Body of pancreas (tissue), 4 donors: ENCODE measurements at regions not wholly inside any gene's neighbourhood (a gene's known extent, or its start where the extent isn't known, plus 50 kb on each side); places are given as distances from the start of the nearest gene placed in this dataset.
"Not testable (repeated sequence)": the region's sequence is repeated elsewhere in the genome, so short reads cannot be mapped to it uniquely, and the experiment has no call there.

Experiments used
- ATAC-seq: fragments of 150-250 bp; one replicate; pipeline ENCODE4 v1.9.1; 2016
- DNase-seq, 4 donors: peaks; one replicate each; pipeline ENCODE4 v3.0.0-alpha.2; 2019
- H3K27ac ChIP-seq, 4 donors: fragments of 200-600 bp; sonication (generic); 1 replicate in 3 of 4; 2 replicates in 1 of 4; pipeline versions ENCODE4 v1.5.1 to v1.6.1; 2016 to 2019; ENCODE audit warnings: mild to moderate bottlenecking in 1 of 4, mixed read lengths in 1 of 4, moderate library complexity in 1 of 4
- H3K27me3 ChIP-seq, 2 donors: fragments of 200-600 bp; sonication (generic); one replicate each; pipeline ENCODE4 v1.6.0; 2016; ENCODE audit warnings: mild to moderate bottlenecking in 1 of 2
- H3K36me3 ChIP-seq, 2 donors: fragments of 200-600 bp; sonication (generic); replicated peaks in 1 of 2; 2 replicates each; pipeline ENCODE4 v1.5.1; 2016; ENCODE audit warnings: low read depth in 2 of 2; ENCODE audit not compliant: insufficient read depth in 1 of 2
- H3K4me1 ChIP-seq: fragments of 200-600 bp; sonication (generic); one replicate; pipeline ENCODE4 v1.6.0; 2016
- H3K4me3 ChIP-seq, 2 donors: fragments of 200-600 bp; sonication (generic); 1 replicate in 1 of 2; 2 replicates in 1 of 2; pipeline ENCODE4 v1.5.1; 2016 to 2019
- H3K9me3 ChIP-seq, 3 donors: fragments of 200-600 bp; sonication (generic); 1 replicate in 2 of 3; 2 replicates in 1 of 3; pipeline ENCODE4 v1.5.1; 2016
- POLR2A ChIP-seq, 3 donors: fragments of 450-650 bp; IDR thresholded peaks; one replicate each; pipeline ENCODE4 v1.6.1; 2016; ENCODE audit warnings: antibody characterized with exemption in 3 of 3, mild to moderate bottlenecking in 2 of 3
- WGBS, 2 donors: methylation state at CpG; one replicate each; pipeline ENCODE4 v1.1.5; 2017; 5-methylcytosine and 5-hydroxymethylcytosine counted together
- intact Hi-C: fragments of 100-400 bp; cut with DNase I; formaldehyde crosslinking; loops from one replicate; pipeline ENCODE4 v1.15.1; 2023
- TF ChIP-seq, protein P1 (sequence below), 7 experiments: fragments of 450-650 bp in 4 of 7; fragments of 200-600 bp in 3 of 7; sonication (generic) in 3 of 7; IDR thresholded peaks; one replicate each; pipeline ENCODE4 v1.5.1; 2016 to 2019; ENCODE audit warnings: antibody characterized with exemption in 7 of 7

DNA sequence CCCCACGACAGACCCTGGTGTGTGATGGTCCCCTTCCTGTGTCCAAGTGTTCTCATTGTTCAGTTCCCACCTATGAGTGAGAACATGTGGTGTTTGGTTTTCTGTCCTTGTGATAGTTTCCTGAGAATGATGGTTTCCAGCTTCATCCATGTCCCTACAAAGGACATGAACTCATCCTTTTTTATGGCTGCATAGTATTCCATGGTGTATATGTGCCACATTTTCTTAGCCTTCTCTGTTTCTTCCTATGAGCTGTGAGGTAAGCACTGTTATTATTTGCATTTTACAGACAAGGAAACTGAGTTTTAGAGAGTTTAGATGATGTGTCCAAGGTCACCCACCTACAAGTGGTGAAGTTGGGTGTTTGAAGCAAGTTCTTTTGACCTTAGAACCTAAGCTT is 51.1 kb upstream of the BNC1 start:
- H3K36me3 ChIP-seq, ATAC-seq, intact Hi-C loops, H3K4me3 ChIP-seq, H3K27ac ChIP-seq, H3K4me1 ChIP-seq, DNase-seq, H3K27me3 ChIP-seq, H3K9me3 ChIP-seq: not testable (repeated sequence)
- 38 to 100% methylated on average over 1 of the region's 1 CpG for WGBS, 2 donors

DNA sequence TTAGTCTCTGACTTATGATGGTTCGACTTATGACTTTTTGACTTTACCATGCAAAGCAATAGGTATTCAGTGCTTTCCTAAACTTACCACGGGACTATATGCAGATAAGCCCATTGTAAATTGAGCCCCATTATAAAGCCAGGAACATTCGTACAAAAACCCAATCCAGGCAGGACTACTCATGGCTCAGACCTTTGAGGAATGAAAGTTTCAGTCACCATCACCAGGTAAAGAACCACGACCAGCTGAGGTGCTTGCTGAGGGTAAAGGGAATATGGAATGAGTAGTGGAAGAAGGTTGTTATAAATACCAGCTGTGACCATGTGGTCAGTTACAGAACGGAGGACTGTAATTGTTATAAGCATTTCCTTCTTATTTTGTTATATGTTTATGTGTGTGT is 54.9 kb upstream of the BNC1 start:
- intact Hi-C loops: no loop called here
- DNase-seq (no peak), ATAC-seq (no peak)
- H3K27ac ChIP-seq: no peak overlapping the region
- H3K9me3 ChIP-seq: no peaks in the 10 kb centered on the region
- no peaks in the 10 kb centered on the region for H3K27me3 ChIP-seq
- no peaks in the 10 kb centered on the region for H3K4me1 ChIP-seq
- no peaks in the 10 kb centered on the region for H3K36me3 ChIP-seq
- WGBS, 2 donors: 58 to 67% methylated on average over 5 of the region's 5 CpGs
- TF ChIP-seq, protein P1, sequence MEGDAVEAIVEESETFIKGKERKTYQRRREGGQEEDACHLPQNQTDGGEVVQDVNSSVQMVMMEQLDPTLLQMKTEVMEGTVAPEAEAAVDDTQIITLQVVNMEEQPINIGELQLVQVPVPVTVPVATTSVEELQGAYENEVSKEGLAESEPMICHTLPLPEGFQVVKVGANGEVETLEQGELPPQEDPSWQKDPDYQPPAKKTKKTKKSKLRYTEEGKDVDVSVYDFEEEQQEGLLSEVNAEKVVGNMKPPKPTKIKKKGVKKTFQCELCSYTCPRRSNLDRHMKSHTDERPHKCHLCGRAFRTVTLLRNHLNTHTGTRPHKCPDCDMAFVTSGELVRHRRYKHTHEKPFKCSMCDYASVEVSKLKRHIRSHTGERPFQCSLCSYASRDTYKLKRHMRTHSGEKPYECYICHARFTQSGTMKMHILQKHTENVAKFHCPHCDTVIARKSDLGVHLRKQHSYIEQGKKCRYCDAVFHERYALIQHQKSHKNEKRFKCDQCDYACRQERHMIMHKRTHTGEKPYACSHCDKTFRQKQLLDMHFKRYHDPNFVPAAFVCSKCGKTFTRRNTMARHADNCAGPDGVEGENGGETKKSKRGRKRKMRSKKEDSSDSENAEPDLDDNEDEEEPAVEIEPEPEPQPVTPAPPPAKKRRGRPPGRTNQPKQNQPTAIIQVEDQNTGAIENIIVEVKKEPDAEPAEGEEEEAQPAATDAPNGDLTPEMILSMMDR (IDR thresholded peaks at IDR 0.05): no peak
- no peak for TF ChIP-seq POLR2A (IDR thresholded peaks at IDR 0.05)
- H3K4me3 ChIP-seq: no peak overlapping the region

DNA sequence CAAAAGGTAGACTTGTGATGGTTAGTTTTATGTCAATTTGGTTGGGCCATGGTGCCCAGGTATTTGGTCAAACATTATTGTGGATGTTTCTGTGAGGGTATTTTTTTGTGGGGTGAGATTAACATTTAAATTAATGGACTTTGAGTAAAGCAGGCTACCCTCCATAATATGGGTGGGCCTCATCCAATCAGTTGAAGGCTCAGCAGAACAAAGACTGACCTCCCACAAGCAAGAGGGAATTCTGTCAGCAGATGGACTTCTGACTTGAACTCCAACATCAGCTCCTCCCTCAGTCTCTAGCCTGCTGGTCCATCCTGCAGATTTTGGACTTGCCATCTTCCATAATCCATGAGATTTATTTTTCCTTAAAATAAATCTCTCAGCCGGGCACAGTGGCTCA is 55.6 kb upstream of the BNC1 start:
- H3K9me3 ChIP-seq: no peaks in the 10 kb centered on the region
- DNase-seq: no peak
- no peaks in the 10 kb centered on the region for H3K4me1 ChIP-seq
- H3K36me3 ChIP-seq: no peaks in the 10 kb centered on the region
- intact Hi-C loops: no loop called here
- no peak overlapping the region for H3K4me3 ChIP-seq
- H3K27me3 ChIP-seq: no peaks in the 10 kb centered on the region
- no peak for ATAC-seq
- no peak for TF ChIP-seq POLR2A (IDR thresholded peaks at IDR 0.05)
- TF ChIP-seq, protein P1 (IDR thresholded peaks at IDR 0.05): no peak
- 65 to 100% methylated on average over 1 of the region's 1 CpG for WGBS, 2 donors
- H3K27ac ChIP-seq: no peak overlapping the region

DNA sequence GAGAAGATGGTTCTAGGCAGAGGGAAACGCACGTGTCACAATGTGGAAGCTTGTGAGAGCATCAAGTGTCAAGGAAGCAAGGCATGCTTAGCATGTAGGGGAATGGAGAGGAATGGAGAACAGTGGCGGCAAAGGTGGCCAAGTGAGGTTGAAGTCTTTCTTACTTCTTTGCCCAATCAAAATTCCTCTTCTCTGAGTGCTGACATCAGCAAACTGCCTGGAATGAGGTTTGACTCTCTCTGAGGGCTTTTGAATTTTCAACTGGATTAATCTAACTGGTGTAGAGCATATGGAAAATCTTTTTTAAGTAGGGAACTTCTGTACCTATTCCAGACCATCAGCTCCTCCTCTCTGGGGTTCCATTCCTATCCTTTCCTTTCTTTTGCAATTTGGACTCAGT is 61.9 kb upstream of the BNC1 start:
- Histone ChIP-seq H3K4me3 (no peak overlapping the region), H3K4me1 (no peaks in the 10 kb centered on the region), H3K27me3 (peaks cover 0 to 4% of the 10 kb centered on the region in 2 donors), H3K27ac (no peak overlapping the region), H3K9me3 (no peaks in the 10 kb centered on the region), H3K36me3 (no peaks in the 10 kb centered on the region)
- WGBS, 2 donors: 70 to 79% methylated on average over 3 of the region's 3 CpGs
- ATAC-seq (no peak), DNase-seq (no peak)
- TF ChIP-seq, protein P1 (IDR thresholded peaks at IDR 0.05): no peak
- no peak for TF ChIP-seq POLR2A (IDR thresholded peaks at IDR 0.05)
- intact Hi-C loops: no loop called here

DNA sequence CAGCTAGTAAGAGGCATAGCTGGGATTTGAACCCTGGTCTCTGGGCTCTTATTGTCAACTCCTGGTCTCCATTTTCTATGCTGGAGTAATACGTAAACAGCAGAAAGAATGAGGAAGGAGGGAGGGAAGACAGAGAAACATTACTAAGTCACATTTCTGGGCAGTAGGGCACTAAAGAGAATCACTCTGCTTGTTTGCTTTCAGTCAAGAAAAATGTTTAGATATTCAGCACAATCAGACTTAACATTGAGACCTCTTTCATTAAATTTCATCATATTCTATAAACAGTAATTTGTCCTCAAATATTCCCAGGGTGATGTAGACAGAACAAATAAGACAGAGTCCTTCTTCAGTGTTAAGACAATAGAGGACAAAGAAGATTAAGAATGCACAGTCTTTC is 67.7 kb upstream of the BNC1 start:
- Histone ChIP-seq H3K9me3 (no peaks in the 10 kb centered on the region), H3K27ac (no peak overlapping the region), H3K36me3 (no peaks in the 10 kb centered on the region), H3K4me3 (no peak overlapping the region), H3K4me1 (no peaks in the 10 kb centered on the region), H3K27me3 (peaks cover 0 to 1% of the 10 kb centered on the region in 2 donors)
- DNase-seq (no peak), ATAC-seq (no peak)
- intact Hi-C loops: no loop called here
- 76 to 82% methylated on average over 1 of the region's 1 CpG for WGBS, 2 donors
- TF ChIP-seq, protein P1 (IDR thresholded peaks at IDR 0.05): no peak
- TF ChIP-seq POLR2A (IDR thresholded peaks at IDR 0.05): no peak
